Activated CD4-positive, alpha-beta T cell treated with anti-CD3 and anti-CD28 coated beads, Interleukin-2, amount 10 ng/mL, durations not matched to agents 7 days and 5 days (primary cell): ENCODE measurements at regions not wholly inside any gene's neighbourhood (a gene's known extent, or its start where the extent isn't known, plus 50 kb on each side); places are given as distances from the start of the nearest gene placed in this dataset.

Experiments used
- CTCF ChIA-PET: fragments of 350-600 bp; sonication (Branson Sonifier 250); formaldehyde crosslinking; loops from one replicate; lab custom pipeline; 2021; ENCODE audit warnings: antibody characterized with exemption; lab: Charles Lee
- POLR2A ChIA-PET: fragments of 350-600 bp; sonication (Branson Sonifier 250); formaldehyde crosslinking; loops from one replicate; lab custom pipeline; 2021; ENCODE audit warnings: antibody characterized with exemption; lab: Charles Lee
- DNase-seq: peaks from one replicate; pipeline ENCODE4 v3.0.0-alpha.2; 2020
- H3K27ac Mint-ChIP-seq: one replicate; pipeline ENCODE4 v1.8.0; 2021; ENCODE audit warnings: mild to moderate bottlenecking, moderate library complexity, mixed read lengths
- H3K27me3 Mint-ChIP-seq: one replicate; pipeline ENCODE4 v1.8.0; 2021; ENCODE audit warnings: mixed read lengths
- H3K36me3 Mint-ChIP-seq: one replicate; pipeline ENCODE4 v1.8.0; 2021; ENCODE audit warnings: low read depth, mixed read lengths
- H3K4me1 Mint-ChIP-seq: one replicate; pipeline ENCODE4 v1.8.0; 2021; ENCODE audit warnings: mixed read lengths
- H3K4me3 Mint-ChIP-seq: one replicate; pipeline ENCODE4 v1.8.0; 2021; ENCODE audit warnings: mild to moderate bottlenecking, moderate library complexity, mixed read lengths
- H3K9me3 Mint-ChIP-seq: one replicate; pipeline ENCODE4 v1.8.0; 2021; ENCODE audit warnings: mixed read lengths

- ChIA-PET POLR2A (no interaction called here), CTCF (interaction anchor here (0.6 kb wide), 2 partner anchors 11 to 620 kb away, joined by 3 to 4 read pairs; no protein-coding TSS in a partner anchor)
- Mint-ChIP-seq H3K4me3 (no peak overlapping the region), H3K27ac (no peak overlapping the region), H3K36me3 (no peaks in the 10 kb centered on the region), H3K4me1 (no peaks in the 10 kb centered on the region), H3K27me3 (no peaks in the 10 kb centered on the region), H3K9me3 (peaks cover 10% of the 10 kb centered on the region)
- no peak for DNase-seq
These were observed 125.6 kb upstream of the RPS23 start for GRCh38 chr5:82403724-82404123.

- ChIA-PET POLR2A (no interaction called here), CTCF (no interaction called here)
- Mint-ChIP-seq H3K4me3 (no peak overlapping the region), H3K27ac (no peak overlapping the region), H3K36me3 (no peaks in the 10 kb centered on the region), H3K4me1 (no peaks in the 10 kb centered on the region), H3K27me3 (no peaks in the 10 kb centered on the region), H3K9me3 (peaks cover 10% of the 10 kb centered on the region)
- DNase-seq, result no peak
These were observed 124.9 kb upstream of the RPS23 start for GRCh38 chr5:82403026-82403425.

GRCh38 chr5:82399111-82399510, 121.0 kb upstream of the RPS23 start:
- no peak for DNase-seq
- peaks cover 3% of the 10 kb centered on the region for H3K9me3 Mint-ChIP-seq
- ChIA-PET CTCF (no interaction called here), POLR2A (no interaction called here)
- H3K27ac Mint-ChIP-seq, result no peak overlapping the region
- H3K4me1 Mint-ChIP-seq, result no peaks in the 10 kb centered on the region
- H3K27me3 Mint-ChIP-seq, result no peaks in the 10 kb centered on the region
- H3K36me3 Mint-ChIP-seq, result no peaks in the 10 kb centered on the region
- H3K4me3 Mint-ChIP-seq, result no peak overlapping the region

- POLR2A ChIA-PET, result no interaction called here
- no peak overlapping the region for H3K4me3 Mint-ChIP-seq
- no peaks in the 10 kb centered on the region for H3K4me1 Mint-ChIP-seq
- CTCF ChIA-PET, result no interaction called here
- no peaks in the 10 kb centered on the region for H3K27me3 Mint-ChIP-seq
- no peak overlapping the region for H3K27ac Mint-ChIP-seq
- H3K9me3 Mint-ChIP-seq, result peaks cover 3% of the 10 kb centered on the region
- no peak for DNase-seq
- H3K36me3 Mint-ChIP-seq, result no peaks in the 10 kb centered on the region
These were observed 119.7 kb upstream of the RPS23 start for GRCh38 chr5:82397741-82398320.

- ChIA-PET CTCF (no interaction called here), POLR2A (no interaction called here)
- no peak overlapping the region for H3K4me3 Mint-ChIP-seq
- no peaks in the 10 kb centered on the region for H3K27me3 Mint-ChIP-seq
- DNase-seq, result no peak
- no peaks in the 10 kb centered on the region for H3K4me1 Mint-ChIP-seq
- H3K9me3 Mint-ChIP-seq, result no peaks in the 10 kb centered on the region
- no peak overlapping the region for H3K27ac Mint-ChIP-seq
- no peaks in the 10 kb centered on the region for H3K36me3 Mint-ChIP-seq
These were observed 118.8 kb upstream of the RPS23 start for GRCh38 chr5:82396871-82397514.

- H3K4me3 Mint-ChIP-seq, result no peak overlapping the region
- H3K36me3 Mint-ChIP-seq, result no peaks in the 10 kb centered on the region
- no peak for DNase-seq
- H3K9me3 Mint-ChIP-seq, result no peaks in the 10 kb centered on the region
- ChIA-PET CTCF (interaction anchor here (0.8 kb wide), 1 partner anchor 12 kb away, joined by 3 read pairs; no protein-coding TSS in a partner anchor), POLR2A (no interaction called here)
- H3K27ac Mint-ChIP-seq, result no peak overlapping the region
- H3K4me1 Mint-ChIP-seq, result no peaks in the 10 kb centered on the region
- H3K27me3 Mint-ChIP-seq, result no peaks in the 10 kb centered on the region
These were observed 118.2 kb upstream of the RPS23 start for GRCh38 chr5:82396396-82396795.

- POLR2A ChIA-PET, result no interaction called here
- Mint-ChIP-seq H3K9me3 (no peaks in the 10 kb centered on the region), H3K4me1 (peaks cover 7% of the 10 kb centered on the region), H3K27me3 (no peaks in the 10 kb centered on the region), H3K27ac (no peak overlapping the region), H3K36me3 (no peaks in the 10 kb centered on the region), H3K4me3 (no peak overlapping the region)
- no peak for DNase-seq
- CTCF ChIA-PET, result no interaction called here
These were observed 115.8 kb upstream of the RPS23 start for GRCh38 chr5:82393951-82394350.

- Mint-ChIP-seq H3K9me3 (no peaks in the 10 kb centered on the region), H3K27me3 (no peaks in the 10 kb centered on the region), H3K36me3 (no peaks in the 10 kb centered on the region), H3K27ac (no peak overlapping the region), H3K4me1 (peaks cover 10% of the 10 kb centered on the region), H3K4me3 (no peak overlapping the region)
- DNase-seq, result no peak
- ChIA-PET CTCF (no interaction called here), POLR2A (no interaction called here)
These were observed 111.9 kb upstream of the RPS23 start for GRCh38 chr5:82390088-82390487.

GRCh38 chr5:82389347-82389746, 111.2 kb upstream of the RPS23 start:
- ChIA-PET CTCF (interaction anchor here (0.9 to 1.0 kb wide), 2 partner anchors 15 to 32 kb away, joined by 3 read pairs; no protein-coding TSS in a partner anchor), POLR2A (interaction anchor here (0.6 kb wide), 1 partner anchor 800 kb away, joined by 3 read pairs; no protein-coding TSS in a partner anchor)
- no peak for DNase-seq
- Mint-ChIP-seq H3K4me3 (no peak overlapping the region), H3K9me3 (no peaks in the 10 kb centered on the region), H3K36me3 (no peaks in the 10 kb centered on the region), H3K4me1 (peaks cover 10% of the 10 kb centered on the region), H3K27ac (no peak overlapping the region), H3K27me3 (no peaks in the 10 kb centered on the region)

GRCh38 chr5:82388181-82388580, 110.0 kb upstream of the RPS23 start:
- peaks cover 3% of the 10 kb centered on the region for H3K9me3 Mint-ChIP-seq
- POLR2A ChIA-PET, result no interaction called here
- H3K36me3 Mint-ChIP-seq, result no peaks in the 10 kb centered on the region
- H3K4me1 Mint-ChIP-seq, result peaks cover 10% of the 10 kb centered on the region
- H3K27me3 Mint-ChIP-seq, result no peaks in the 10 kb centered on the region
- CTCF ChIA-PET, result no interaction called here
- DNase-seq, result no peak
- H3K4me3 Mint-ChIP-seq, result no peak overlapping the region
- H3K27ac Mint-ChIP-seq, result no peak overlapping the region

GRCh38 chr5:82387819-82388166, 109.6 kb upstream of the RPS23 start:
- Mint-ChIP-seq H3K4me3 (no peak overlapping the region), H3K27me3 (no peaks in the 10 kb centered on the region), H3K36me3 (no peaks in the 10 kb centered on the region), H3K4me1 (peaks cover 10% of the 10 kb centered on the region), H3K9me3 (peaks cover 5% of the 10 kb centered on the region), H3K27ac (no peak overlapping the region)
- CTCF ChIA-PET, result no interaction called here
- DNase-seq, result no peak
- POLR2A ChIA-PET, result no interaction called here

GRCh38 chr5:82387001-82387818, 109.1 kb upstream of the RPS23 start:
- no peak overlapping the region for H3K4me3 Mint-ChIP-seq
- no peaks in the 10 kb centered on the region for H3K27me3 Mint-ChIP-seq
- ChIA-PET POLR2A (no interaction called here), CTCF (interaction anchor here (1.7 kb wide), 1 partner anchor 11 kb away, joined by 5 read pairs; no protein-coding TSS in a partner anchor)
- H3K36me3 Mint-ChIP-seq, result no peaks in the 10 kb centered on the region
- no peak overlapping the region for H3K27ac Mint-ChIP-seq
- H3K9me3 Mint-ChIP-seq, result peaks cover 5% of the 10 kb centered on the region
- DNase-seq, result no peak
- peaks cover 10% of the 10 kb centered on the region for H3K4me1 Mint-ChIP-seq

GRCh38 chr5:82386576-82386975, 108.4 kb upstream of the RPS23 start:
- ChIA-PET CTCF (interaction anchor here (1.2 to 1.7 kb wide), 2 partner anchors 10 to 12 kb away, joined by 3 to 5 read pairs; no protein-coding TSS in a partner anchor), POLR2A (no interaction called here)
- Mint-ChIP-seq H3K27me3 (no peaks in the 10 kb centered on the region), H3K4me1 (peaks cover 10% of the 10 kb centered on the region), H3K27ac (no peak overlapping the region), H3K9me3 (peaks cover 5% of the 10 kb centered on the region), H3K4me3 (no peak overlapping the region), H3K36me3 (no peaks in the 10 kb centered on the region)
- DNase-seq, result no peak
